Duodenal mucosa (tissue), 2 donors: ENCODE measurements at regions not wholly inside any gene's neighbourhood (a gene's known extent, or its start where the extent isn't known, plus 50 kb on each side); places are given as distances from the start of the nearest gene placed in this dataset.

Experiments used
- H3K27ac ChIP-seq: one replicate; pipeline ENCODE4 v1.7.0; 2013; ENCODE audit warnings: low read depth, low read length
- H3K27me3 ChIP-seq, 2 donors: one replicate each; pipeline ENCODE4 v1.7.0; 2013; ENCODE audit warnings: low read length in 2 of 2, control low read depth in 1 of 2; ENCODE audit not compliant: insufficient read depth in 2 of 2, control insufficient read depth in 1 of 2
- H3K36me3 ChIP-seq, 2 donors: one replicate each; pipeline ENCODE4 v1.7.0; 2013; ENCODE audit warnings: low read length in 2 of 2, control low read depth in 1 of 2; ENCODE audit not compliant: insufficient read depth in 2 of 2, control insufficient read depth in 1 of 2
- H3K4me1 ChIP-seq, 2 donors: one replicate each; pipeline ENCODE4 v1.7.0; 2013; ENCODE audit warnings: low read length in 2 of 2, control low read depth in 1 of 2; ENCODE audit not compliant: insufficient read depth in 2 of 2, control insufficient read depth in 1 of 2
- H3K4me3 ChIP-seq, 2 donors: one replicate each; pipeline ENCODE4 v1.7.0; 2013; ENCODE audit warnings: low read length in 2 of 2, low read depth in 1 of 2
- H3K9ac ChIP-seq, 2 donors: one replicate each; pipeline ENCODE4 v1.7.0; 2013; ENCODE audit warnings: low read length in 2 of 2, low read depth in 1 of 2
- H3K9me3 ChIP-seq, 2 donors: one replicate each; pipeline ENCODE4 v1.7.0; 2013; ENCODE audit warnings: low read length in 2 of 2, control low read depth in 1 of 2; ENCODE audit not compliant: control insufficient read depth in 1 of 2

- Histone ChIP-seq H3K4me1 (no peaks in the 10 kb centered on the region), H3K4me3 (no peak overlapping the region), H3K36me3 (no peaks in the 10 kb centered on the region), H3K9ac (no peak overlapping the region), H3K27ac (no peak overlapping the region), H3K9me3 (no peaks in the 10 kb centered on the region), H3K27me3 (peaks cover 4 to 8% of the 10 kb centered on the region in 2 donors)
Observed at GRCh38 chr2:65640793-65641103, 208.3 kb upstream of the SPRED2 start.

GRCh38 chr2:65639156-65639864 lies 206.9 kb upstream of the SPRED2 start:
- no peaks in the 10 kb centered on the region for H3K9me3 ChIP-seq
- no peak overlapping the region for H3K27ac ChIP-seq

GRCh38 chr2:65638443-65638842 lies 206.0 kb upstream of the SPRED2 start:
- H3K27me3 ChIP-seq, result peaks cover 4 to 8% of the 10 kb centered on the region in 2 donors
- no peaks in the 10 kb centered on the region for H3K36me3 ChIP-seq
- no peaks in the 10 kb centered on the region for H3K9me3 ChIP-seq
- H3K27ac ChIP-seq, result no peak overlapping the region
- no peaks in the 10 kb centered on the region for H3K4me1 ChIP-seq
- no peak overlapping the region for H3K4me3 ChIP-seq
- no peak overlapping the region for H3K9ac ChIP-seq

More at GRCh38 chr2:65639156-65639864, 206.9 kb upstream of the SPRED2 start:
- H3K36me3 ChIP-seq, result no peaks in the 10 kb centered on the region
- no peaks in the 10 kb centered on the region for H3K4me1 ChIP-seq
- peaks cover 4 to 8% of the 10 kb centered on the region in 2 donors for H3K27me3 ChIP-seq
- no peak overlapping the region for H3K9ac ChIP-seq
- no peak overlapping the region for H3K4me3 ChIP-seq

- Histone ChIP-seq H3K27ac (no peak overlapping the region), H3K27me3 (peaks cover 4 to 8% of the 10 kb centered on the region in 2 donors), H3K9me3 (no peaks in the 10 kb centered on the region), H3K4me3 (no peak overlapping the region), H3K36me3 (no peaks in the 10 kb centered on the region), H3K4me1 (no peaks in the 10 kb centered on the region), H3K9ac (no peak overlapping the region)
Observed at GRCh38 chr2:65636813-65637483, 204.5 kb upstream of the SPRED2 start.

- Histone ChIP-seq H3K4me3 (no peak overlapping the region), H3K36me3 (no peaks in the 10 kb centered on the region), H3K27me3 (peaks cover 4 to 8% of the 10 kb centered on the region in 2 donors)
Observed at GRCh38 chr2:65636024-65636423, 203.6 kb upstream of the SPRED2 start.

GRCh38 chr2:65634304-65634703 lies 201.9 kb upstream of the SPRED2 start:
- no peak overlapping the region for H3K27ac ChIP-seq
- H3K27me3 ChIP-seq, result peaks cover 4 to 5% of the 10 kb centered on the region in 2 donors
- no peaks in the 10 kb centered on the region for H3K36me3 ChIP-seq
- H3K4me1 ChIP-seq, result no peaks in the 10 kb centered on the region
- H3K9me3 ChIP-seq, result no peaks in the 10 kb centered on the region
- no peak overlapping the region for H3K4me3 ChIP-seq
- no peak overlapping the region for H3K9ac ChIP-seq

More at GRCh38 chr2:65636024-65636423, 203.6 kb upstream of the SPRED2 start:
- Histone ChIP-seq H3K4me1 (no peaks in the 10 kb centered on the region), H3K9me3 (no peaks in the 10 kb centered on the region), H3K27ac (no peak overlapping the region), H3K9ac (no peak overlapping the region)

- Histone ChIP-seq H3K27ac (no peak overlapping the region), H3K9ac (no peak overlapping the region), H3K4me1 (no peaks in the 10 kb centered on the region), H3K36me3 (no peaks in the 10 kb centered on the region), H3K4me3 (no peak overlapping the region), H3K27me3 (no peaks in the 10 kb centered on the region), H3K9me3 (no peaks in the 10 kb centered on the region)
Observed at GRCh38 chr2:65630643-65631042, 198.2 kb upstream of the SPRED2 start.

GRCh38 chr2:65628156-65628555 lies 195.8 kb upstream of the SPRED2 start:
- Histone ChIP-seq H3K9ac (no peak overlapping the region), H3K4me1 (no peaks in the 10 kb centered on the region), H3K4me3 (no peak overlapping the region), H3K9me3 (no peaks in the 10 kb centered on the region), H3K36me3 (no peaks in the 10 kb centered on the region), H3K27me3 (no peaks in the 10 kb centered on the region), H3K27ac (no peak overlapping the region)

- H3K9me3 ChIP-seq, result no peaks in the 10 kb centered on the region
- no peak overlapping the region for H3K27ac ChIP-seq
- H3K4me3 ChIP-seq, result no peak overlapping the region
- H3K4me1 ChIP-seq, result no peaks in the 10 kb centered on the region
- no peak overlapping the region for H3K9ac ChIP-seq
- H3K27me3 ChIP-seq, result peaks cover 0 to 4% of the 10 kb centered on the region in 2 donors
- H3K36me3 ChIP-seq, result no peaks in the 10 kb centered on the region
Observed at GRCh38 chr2:65626831-65627230, 194.4 kb upstream of the SPRED2 start.

GRCh38 chr2:65625982-65626381 lies 193.6 kb upstream of the SPRED2 start:
- Histone ChIP-seq H3K27me3 (peaks cover 1 to 4% of the 10 kb centered on the region in 2 donors), H3K4me3 (no peak overlapping the region), H3K27ac (no peak overlapping the region), H3K9me3 (no peaks in the 10 kb centered on the region), H3K36me3 (no peaks in the 10 kb centered on the region), H3K9ac (no peak overlapping the region), H3K4me1 (no peaks in the 10 kb centered on the region)
